HG02678 (cell line): ENCODE measurements at regions not wholly inside any gene's neighbourhood (a gene's known extent, or its start where the extent isn't known, plus 50 kb on each side); places are given as distances from the start of the nearest gene placed in this dataset.

Experiments
- ATAC-seq: cut with Tn5 transposase; IDR thresholded peaks from one replicate; pipeline ENCODE4 v1.9.1; 2021; ENCODE audit warnings: mild to moderate bottlenecking, moderate library complexity; ENCODE audit not compliant: unreplicated experiment

DNA sequence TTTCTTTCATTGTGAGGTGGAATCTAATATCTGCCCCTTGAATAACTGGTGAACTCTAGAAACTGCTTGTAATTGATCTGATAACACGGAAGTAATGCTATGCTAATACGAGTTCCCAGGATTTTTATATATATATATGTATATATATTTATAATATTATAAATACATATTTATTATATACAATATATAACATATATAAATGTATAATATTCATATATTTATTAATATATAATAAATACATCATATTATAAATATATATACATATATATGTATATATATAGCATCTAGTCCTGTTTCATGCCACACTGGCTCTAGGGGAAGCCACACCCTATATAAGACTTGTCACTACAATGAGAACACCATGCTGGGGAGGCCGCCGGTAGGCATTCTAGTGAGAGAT, 156.7 kb upstream of the CDH19 start:
- ATAC-seq, result no peak

DNA sequence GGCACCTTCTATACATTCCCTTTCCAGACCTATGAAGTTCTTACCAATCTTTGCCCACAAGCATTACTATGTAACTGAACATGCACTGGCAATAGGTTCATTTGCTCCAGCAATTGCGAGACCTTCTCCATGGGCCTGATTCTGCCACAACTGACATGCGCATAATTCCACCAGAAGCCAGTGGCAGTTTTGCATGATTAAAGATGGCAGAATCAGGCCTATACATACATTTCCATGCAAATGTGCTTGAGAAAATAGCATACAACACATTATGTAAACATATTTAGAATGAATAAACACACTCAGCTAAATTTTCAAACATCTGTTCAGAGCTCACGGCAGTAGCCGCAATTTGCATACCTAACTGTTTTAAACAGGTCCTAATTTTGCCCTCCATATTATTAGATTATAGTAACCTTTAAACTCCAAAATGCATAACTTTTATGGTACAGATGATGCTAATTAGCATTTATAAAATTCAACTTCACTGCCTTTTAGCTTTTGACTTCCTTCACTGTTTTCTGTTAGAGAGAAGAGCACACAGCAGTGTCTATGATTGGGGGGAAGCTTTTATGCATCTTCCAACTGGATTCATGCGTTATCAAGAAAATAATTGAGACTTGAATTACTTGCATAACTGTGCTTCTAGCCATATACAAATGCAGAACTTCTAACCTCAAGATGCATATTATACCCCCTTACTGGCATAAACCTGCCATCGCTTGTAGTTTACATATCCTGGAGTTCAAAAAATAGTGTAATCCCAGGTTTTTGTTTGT, 155.3 kb upstream of the CDH19 start:
- no peak for ATAC-seq

DNA sequence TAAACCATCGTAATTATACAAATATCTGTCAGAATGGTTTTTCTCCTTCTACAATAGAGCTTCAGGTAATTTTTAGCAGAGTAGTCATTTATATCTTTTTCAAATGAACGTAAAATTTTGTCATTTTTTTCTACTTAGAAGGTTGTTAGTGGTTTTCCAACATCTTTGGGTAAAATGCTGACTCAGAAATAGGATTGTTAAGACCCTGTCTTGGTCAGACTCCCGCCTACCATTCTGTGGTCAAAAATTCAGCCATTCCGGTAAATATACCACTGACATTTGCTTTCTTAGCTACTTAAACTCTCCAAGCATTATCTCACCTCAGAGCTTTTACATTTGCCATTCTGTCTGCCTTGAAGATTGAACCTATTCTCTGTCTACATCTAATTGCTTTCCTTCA, 154.1 kb upstream of the CDH19 start:
- ATAC-seq, result no peak

DNA sequence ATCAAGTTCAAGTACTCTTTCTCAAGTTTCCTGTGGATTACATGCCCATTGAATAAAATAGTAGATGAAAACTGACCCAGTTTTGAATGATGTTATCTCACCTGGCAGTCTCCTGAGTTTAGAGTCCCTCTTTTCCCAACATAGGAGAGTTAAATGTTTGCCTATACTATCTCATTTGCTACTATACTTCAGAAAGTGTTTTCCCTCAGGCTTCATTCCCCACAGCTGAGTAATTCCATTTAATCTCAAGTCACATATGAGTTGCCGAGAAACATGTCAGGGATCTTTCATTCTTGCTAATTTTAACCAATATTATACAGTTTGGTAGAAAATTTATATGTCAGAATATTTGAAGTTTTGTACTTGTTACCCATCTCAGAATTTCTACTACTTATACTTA, 150.4 kb upstream of the CDH19 start:
- no peak for ATAC-seq

DNA sequence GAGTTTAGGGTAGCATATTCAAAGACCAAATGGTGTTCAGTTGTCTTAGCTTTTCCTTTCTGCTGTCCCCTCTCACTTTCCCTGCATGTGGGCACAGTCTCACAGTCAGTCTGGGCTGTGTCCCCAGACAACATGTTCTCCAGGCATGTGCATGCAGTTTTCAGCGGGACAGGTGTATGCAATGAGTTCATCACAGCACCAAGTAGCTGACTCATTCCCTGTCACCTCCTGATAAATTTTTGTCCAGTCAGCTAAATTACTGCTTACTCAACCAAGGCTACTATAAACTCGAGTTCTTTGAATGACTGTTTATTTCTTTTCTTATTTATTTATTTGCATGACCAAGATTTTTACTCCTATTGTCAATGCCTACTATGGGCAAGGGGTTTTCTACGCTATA, 148.8 kb upstream of the CDH19 start:
- no peak for ATAC-seq

DNA sequence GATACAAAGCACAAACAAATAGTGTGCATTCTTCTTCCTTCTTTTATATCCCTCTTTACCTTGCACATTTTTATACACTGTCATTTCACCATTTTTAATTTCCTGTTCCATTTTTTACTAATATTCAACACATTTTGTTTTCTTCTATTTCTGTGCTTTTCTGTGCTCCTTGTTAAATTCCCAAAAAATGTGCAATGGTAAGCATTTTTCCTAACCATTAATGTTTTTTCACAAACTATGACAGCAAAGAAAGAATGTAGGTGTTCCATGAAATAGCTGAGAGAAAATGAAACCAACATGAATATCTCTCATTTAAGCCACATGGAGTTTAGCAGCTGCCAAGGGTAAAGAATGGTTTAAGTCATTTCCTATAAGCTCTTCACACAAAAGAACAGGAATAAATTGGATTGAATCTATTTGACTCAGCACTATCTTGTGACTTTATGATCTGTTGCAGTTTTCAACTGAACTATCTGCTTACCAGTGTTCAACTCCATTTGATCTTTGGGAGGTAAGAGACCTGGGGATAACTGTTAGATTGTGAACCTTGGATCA, 145.7 kb upstream of the CDH19 start:
- no peak for ATAC-seq

DNA sequence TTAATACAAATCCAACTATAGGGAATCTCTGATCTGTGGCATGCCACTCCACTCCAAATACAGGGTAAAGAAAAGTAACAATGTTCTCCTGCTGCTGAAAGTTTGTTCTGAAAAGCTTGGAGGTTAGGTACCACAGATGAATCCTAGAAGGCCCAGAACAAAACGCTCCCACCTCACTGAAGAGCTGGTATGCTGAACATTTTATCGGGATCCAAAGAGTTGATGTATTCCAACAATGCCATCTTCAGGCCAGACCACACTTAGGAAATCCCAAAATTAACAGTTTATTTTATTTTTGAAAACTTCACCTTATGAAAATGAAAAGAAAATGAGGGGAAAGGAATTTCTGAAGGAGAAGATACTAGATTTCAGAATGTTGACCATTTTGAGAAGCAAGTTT, 145.1 kb upstream of the CDH19 start:
- ATAC-seq, result no peak

DNA sequence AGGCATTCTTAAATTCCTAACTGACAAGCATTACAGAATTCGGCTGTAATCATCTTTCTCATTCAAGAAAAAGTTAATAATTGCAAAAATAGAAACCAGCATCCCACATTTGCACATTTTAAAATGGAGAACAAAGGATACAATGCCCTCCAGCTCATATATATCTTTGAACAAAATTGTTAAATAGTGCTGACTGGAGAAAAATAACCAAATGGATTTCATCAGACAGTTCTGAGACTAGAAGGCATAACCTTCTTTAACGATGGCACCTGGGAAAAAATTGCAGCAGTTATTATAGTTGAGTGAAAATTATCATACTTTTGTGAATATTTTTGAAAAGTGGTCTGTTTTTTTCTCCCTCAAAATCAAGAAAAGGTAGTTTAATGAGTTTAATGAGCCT, 138.9 kb upstream of the CDH19 start:
- ATAC-seq, result no peak

DNA sequence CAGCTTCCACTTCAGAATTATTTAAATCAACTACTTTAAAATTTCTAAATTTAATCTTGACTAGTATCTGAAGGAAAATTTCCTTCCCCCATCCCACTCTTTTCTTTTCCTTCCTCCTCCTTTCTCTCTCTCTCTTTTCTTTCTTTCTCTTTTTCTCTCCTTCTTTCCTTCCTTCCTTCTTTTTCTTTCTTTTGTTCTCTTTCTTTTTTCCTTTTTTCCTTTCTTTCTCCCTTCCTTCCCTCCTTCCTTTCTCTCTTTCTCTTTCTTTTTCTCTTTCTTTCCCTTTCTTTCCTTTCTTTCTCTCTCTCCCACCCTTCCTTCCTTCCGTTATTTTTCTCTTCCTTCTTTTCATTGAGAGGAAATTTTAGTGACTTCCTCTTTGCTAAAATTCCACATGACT, 132.0 kb upstream of the CDH19 start:
- ATAC-seq, result no peak

DNA sequence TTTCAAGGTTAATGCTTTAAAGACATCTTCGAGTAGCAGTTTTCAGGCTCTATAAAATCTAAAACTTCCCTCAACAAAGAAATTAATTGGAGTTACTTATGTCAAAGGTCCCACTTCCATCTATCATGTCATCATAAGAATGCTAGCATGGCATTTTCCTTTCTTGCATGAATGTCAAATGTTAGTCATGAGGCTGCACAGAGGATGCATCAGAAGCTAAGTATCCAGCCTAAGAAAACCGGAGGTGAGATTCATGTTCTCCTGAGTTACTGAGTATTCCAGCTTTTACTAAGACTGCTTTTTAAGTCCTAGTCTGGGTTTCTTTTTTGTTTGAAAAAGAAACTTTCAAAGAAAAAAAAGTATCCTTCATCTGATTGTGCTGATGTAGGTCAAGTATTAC, 130.6 kb upstream of the CDH19 start:
- no peak for ATAC-seq

DNA sequence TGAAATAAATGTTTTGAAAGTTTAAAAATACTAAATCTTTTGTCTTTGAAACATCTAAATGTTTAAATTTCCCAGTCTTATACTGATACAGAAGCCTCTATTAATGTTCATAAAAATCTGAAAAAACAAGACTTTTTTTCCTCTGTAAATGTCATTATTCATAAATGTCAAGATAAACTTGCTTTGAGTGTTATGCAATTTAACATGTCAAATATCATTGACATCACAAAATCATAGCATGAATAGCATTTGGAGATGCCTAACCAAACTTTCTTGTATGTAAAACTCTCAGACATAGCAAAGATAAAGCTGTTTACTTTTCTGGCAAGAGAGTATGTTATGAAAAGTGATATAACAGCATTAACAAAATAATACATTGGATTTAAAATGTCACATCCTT, 128.0 kb upstream of the CDH19 start:
- ATAC-seq, result no peak

DNA sequence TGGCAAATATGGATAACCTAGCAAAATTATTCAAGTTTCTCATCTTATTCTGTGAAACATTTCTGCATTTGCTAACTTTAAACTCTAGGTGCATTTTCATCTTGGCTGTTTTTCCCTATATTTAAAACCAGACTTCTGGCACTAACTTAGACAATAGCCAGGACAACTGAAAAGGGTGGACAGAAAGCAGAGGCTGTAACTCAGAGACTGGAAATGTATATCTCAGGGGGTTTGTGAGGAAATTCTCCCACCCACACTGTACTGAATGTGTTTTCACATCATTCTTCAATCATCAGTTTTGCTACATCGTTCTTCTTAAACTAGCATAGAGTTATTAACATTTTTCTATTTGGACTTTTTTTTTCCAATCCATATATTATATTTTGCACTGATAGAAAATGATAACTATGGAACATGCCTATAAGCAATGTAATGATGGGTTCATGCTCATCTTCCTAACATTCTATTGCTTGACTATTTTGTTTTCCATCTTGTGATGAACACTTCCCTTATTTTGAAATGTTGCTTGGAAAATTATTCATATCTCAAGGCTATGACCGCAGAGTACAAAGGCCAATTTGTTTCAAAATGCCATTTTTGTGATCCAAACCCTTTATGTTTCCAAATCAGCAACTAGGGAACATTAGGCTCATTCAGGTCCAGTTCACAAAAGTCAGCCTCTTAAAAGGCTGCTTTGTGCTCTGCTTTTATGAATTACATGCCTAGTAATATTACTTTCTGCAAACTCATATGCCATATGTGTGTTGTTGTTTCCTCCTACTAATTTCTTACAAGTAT, 125.8 kb upstream of the CDH19 start:
- no peak for ATAC-seq

DNA sequence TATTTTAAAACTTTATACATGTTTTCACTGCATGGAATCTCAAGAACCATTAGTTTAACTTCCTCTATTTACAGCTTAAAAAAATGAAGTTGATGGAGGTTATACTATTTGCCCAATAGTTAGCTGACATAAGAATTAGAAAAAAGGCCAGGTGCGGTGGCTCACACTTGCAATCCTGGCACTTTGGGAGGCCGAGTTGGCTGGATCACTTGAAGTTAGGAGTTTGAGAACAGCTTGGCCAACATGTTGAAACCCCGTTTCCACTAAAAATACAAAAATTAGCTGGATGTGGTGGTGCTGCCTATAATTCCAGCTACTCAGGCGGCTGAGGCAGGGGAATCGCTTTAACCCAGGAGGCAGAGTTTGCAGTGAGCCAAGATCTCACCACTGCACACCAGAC, 125.1 kb upstream of the CDH19 start:
- ATAC-seq, result no peak

DNA sequence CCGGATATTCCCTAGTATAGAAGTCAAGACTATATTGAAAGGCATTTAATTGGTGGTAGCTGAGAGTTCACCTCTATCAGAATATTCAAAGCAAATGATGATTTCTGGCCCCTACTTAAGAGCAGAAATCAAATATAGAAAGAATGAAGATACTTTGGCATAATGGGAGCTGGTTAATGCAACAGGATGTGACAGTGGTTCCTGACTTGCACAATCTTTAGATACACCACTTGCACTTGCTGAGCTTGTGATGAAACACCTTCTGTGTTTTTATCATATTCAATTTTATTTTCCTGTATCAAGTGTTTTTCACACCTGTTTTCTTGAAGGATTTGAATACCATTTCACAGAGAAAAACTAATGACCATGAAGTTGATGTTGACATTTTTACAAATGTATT, 124.1 kb upstream of the CDH19 start:
- no peak for ATAC-seq

DNA sequence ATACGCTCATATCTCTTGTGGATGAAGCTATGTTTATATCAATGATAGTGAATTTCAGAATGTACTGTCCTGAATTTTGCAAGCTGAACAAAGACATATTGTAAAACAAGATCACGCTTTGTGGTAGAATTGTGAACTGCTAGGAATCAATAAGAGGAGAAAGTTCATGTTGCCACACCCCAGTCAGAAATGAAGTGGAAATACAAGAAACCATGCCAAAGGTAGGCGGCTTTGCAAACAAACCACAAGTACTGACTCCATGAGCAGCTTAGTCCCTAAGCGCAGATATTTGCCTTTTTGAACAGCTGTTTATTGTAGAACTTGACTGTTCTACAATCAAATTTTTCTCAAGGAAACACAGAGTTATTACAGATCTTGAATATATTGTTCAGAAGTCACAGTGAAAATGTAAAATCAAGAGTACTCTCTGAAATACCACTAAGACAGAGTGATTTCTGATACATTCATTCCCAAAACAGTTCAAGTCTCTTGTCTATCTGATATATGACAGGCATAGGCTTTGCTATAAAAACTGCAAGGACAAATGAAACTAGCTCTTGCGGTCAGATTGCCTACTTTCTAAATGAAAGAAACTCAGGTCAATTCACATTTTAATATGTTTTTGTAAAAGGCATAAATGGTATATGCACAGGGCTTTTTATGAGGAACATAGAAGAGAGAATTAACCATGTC, 120.9 kb upstream of the CDH19 start:
- no peak for ATAC-seq

DNA sequence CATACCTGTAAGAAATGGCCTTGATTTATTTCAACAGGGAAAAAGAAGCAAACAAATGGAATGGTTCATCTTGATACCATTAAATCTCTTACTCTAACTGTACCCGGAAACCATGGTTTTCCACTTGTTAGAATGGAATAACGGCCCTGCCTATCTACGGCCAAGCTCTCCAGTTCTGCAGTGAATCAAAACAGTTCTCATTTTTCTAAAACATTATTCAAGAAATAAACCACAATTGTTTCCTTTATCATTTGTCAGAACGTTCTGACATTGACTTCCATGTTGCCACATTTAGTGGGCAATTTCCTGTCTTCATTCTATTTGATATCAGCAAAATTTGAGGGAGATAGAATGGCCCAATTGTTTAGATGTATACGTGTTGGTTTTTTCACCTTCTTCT, 118.8 kb upstream of the CDH19 start:
- ATAC-seq, result no peak

DNA sequence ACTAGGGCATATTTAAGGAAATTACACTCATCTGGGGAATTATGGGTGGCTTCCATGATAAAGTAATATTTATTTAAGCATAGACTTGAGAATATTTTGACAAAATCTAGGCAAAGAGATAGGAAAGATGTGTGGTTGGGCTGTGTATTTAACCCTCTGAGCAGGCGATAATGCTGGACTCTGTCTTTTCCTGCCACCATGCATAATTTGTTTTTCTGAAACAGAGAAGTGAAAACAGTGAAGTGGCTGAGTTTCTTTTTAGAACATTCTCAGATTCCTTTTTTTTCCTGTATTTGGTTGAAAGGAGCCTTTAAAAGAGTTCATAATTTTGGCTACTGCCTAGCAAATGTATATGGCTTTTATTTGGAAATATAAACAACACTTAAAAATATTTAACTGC, 104.8 kb upstream of the CDH19 start:
- ATAC-seq, result no peak

DNA sequence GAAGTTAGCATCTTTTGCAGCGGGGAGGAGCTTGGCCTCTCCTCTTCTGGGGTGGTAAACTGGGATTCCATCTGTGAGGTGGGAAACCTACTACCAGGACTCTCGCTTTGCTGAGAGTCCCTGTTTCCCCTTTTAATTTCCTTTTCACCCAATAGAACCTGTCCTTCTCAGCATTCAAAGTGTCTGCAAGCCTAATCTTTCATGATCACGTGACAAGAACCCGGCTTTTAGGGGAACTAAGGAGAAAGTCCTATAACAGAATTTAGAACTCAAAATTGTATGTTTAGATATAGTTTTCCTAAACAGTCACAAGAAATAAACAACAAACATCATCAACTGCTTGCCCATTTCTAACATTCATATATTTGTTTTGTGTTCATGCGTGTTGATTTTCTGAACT, 103.6 kb upstream of the CDH19 start:
- no peak for ATAC-seq

DNA sequence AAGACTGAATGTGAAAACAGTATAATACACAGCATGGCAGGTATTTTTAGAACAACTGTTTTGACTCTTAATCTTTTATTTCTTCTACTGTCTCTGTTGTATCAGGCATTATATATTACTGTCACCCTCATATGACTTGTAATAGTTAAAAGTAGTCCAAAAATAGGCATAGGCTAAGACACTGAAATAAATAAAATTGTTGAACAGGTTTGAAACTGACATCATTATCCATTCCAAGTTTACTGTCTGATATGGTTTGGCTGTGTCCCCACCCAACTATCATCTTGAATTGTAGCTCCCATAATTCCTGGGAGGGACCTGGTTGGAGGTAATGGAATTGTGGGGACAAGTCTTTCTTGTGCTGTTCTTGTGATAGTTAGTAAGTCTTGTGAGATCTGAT, 91.4 kb upstream of the CDH19 start:
- no peak for ATAC-seq

DNA sequence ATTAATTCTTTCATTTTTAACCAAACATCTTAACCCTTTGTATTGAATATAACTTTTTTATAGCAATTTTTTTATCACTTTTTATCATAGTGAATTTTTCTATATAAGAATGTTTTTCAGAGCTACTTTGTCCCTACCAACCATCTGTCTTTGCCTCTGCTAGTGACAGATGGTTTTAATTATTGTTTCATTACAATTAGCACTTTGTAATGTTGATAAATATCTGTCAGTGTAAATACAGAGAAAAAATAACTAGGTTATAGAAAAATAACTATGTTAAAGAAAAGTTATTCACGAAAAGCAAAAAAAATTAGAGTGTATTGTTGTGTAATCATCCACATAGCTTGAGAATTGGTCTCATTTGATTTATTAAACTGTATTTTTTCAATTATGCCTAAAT, 91.0 kb upstream of the CDH19 start:
- no peak for ATAC-seq

DNA sequence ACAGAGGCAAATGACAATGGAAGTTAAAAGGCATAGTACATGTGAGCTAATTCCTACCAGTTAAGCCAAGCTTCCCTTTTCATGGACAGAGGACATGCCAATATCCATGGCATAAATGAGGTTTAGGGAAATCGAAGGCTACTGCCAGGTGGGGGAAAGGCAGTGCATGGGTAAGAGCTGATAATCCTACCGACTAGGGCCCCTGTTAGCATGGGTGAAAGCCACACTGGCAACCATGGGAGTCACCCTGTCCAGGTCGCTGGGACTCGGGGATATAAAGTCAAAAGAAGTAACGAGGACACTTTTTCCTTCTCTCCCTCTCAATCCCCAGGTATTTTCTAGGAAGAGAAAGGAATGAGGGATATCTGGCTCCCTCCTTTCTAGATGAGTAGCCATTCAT, 83.7 kb upstream of the CDH19 start:
- no peak for ATAC-seq

DNA sequence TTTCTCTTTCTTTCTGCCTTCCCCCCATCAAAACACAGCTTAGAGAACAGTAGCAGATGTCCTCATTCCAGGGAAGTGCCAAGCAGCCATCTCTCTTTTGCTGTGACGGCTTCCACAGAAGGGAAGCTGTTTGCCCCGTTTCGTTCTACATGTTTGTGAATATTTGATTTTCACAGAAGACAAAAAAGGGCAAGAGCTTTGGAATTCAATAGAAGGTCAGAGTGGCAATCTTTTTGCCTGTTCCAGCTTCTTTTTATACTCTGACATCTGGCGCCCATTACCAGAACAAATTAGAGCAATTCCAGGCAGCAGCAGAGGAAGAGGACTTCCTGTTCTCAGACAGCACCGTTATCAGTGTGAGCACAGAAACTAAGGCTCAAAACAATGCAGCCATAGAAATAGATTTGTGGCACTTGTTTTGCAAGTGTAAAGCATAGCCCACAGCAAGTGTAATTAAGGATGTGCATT, 79.0 kb upstream of the CDH19 start:
- no peak for ATAC-seq
